Naive B cell (primary cell): ENCODE measurements at regions not wholly inside any gene's neighbourhood (a gene's known extent, or its start where the extent isn't known, plus 50 kb on each side); places are given as distances from the start of the nearest gene placed in this dataset.
"Not testable (repeated sequence)": the region's sequence is repeated elsewhere in the genome, so short reads cannot be mapped to it uniquely, and the experiment has no call there.

Source experiments
- ATAC-seq, 2 donors: fragments of 150-1000 bp; cut with Tn5 transposase; 2 replicates each; pipeline ENCODE4 v1.10.0; 2021; ENCODE audit warnings: low read depth in 2 of 2, mild to moderate bottlenecking in 2 of 2, moderate library complexity in 2 of 2
- DNase-seq: peaks from one replicate; pipeline ENCODE4 v3.0.0; 2022
- H3K27ac Mint-ChIP-seq, 6 donors: one replicate each; pipeline ENCODE4 v1.8.0; 2020 to 2022; ENCODE audit warnings: mild to moderate bottlenecking in 6 of 6, mixed read lengths in 6 of 6, moderate library complexity in 5 of 6, inconsistent platforms in 2 of 6
- H3K27me3 Mint-ChIP-seq, 3 donors: one replicate each; pipeline ENCODE4 v1.8.0; 2021 to 2022; ENCODE audit warnings: mixed read lengths in 3 of 3, mild to moderate bottlenecking in 1 of 3
- H3K36me3 Mint-ChIP-seq, 2 donors: one replicate each; pipeline ENCODE4 v1.8.0; 2020 to 2022; ENCODE audit warnings: mixed read lengths in 2 of 2, inconsistent platforms in 1 of 2, mild to moderate bottlenecking in 1 of 2
- H3K4me1 Mint-ChIP-seq, 3 donors: one replicate each; pipeline ENCODE4 v1.8.0; 2020 to 2022; ENCODE audit warnings: mixed read lengths in 3 of 3, inconsistent platforms in 1 of 3, mild to moderate bottlenecking in 1 of 3, moderate library complexity in 1 of 3
- H3K4me3 Mint-ChIP-seq, 8 donors: one replicate each; pipeline ENCODE4 v1.8.0; 2020 to 2022; ENCODE audit warnings: mild to moderate bottlenecking in 8 of 8, mixed read lengths in 8 of 8, moderate library complexity in 8 of 8, inconsistent platforms in 2 of 8
- H3K9me3 Mint-ChIP-seq, 7 donors: one replicate each; pipeline ENCODE4 v1.8.0; 2020 to 2022; ENCODE audit warnings: mixed read lengths in 7 of 7, mild to moderate bottlenecking in 5 of 7, inconsistent platforms in 2 of 7, moderate library complexity in 1 of 7

DNA sequence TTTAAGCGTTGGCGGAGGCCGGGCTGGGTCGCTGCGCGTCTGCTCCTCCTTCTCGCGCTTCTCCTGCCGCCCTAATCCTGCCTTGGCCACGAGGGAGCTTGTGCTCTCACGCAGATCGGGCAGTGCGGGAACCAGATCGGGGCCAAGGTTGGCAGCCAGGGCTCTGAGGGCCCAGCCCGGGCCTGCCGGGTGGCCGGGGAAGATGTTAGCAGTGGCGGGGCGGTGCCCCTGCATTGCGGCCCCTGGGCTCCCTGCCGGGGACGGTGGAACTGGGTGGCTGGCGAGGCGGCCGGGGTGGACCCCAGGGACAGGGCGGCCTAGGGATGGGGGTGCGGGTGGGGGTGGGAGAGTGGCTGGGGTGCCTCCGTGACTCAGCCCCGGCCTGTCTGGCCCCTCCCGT is 297.4 kb downstream of the CACNA1B start:
- ATAC-seq, DNase-seq, H3K27ac Mint-ChIP-seq, H3K36me3 Mint-ChIP-seq, H3K9me3 Mint-ChIP-seq, H3K4me3 Mint-ChIP-seq, H3K27me3 Mint-ChIP-seq, H3K4me1 Mint-ChIP-seq: not testable (repeated sequence)

DNA sequence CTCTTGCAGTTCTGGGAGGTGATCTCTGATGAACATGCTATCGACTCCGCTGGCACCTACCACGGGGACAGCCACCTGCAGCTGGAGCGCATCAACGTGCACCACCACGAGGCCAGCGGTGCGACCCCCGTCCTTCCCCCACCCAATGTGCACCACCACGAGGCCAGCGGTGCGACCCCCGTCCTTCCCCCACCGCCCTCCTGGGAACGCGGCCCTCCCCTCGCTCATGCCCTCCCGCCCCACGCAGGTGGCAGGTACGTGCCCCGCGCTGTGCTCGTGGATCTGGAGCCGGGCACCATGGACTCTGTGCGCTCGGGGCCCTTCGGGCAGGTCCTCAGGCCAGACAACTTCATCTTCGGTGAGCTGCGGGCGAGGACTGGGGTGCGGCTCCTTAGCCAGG is 297.8 kb downstream of the CACNA1B start:
- DNase-seq, H3K36me3 Mint-ChIP-seq, ATAC-seq, H3K27ac Mint-ChIP-seq, H3K27me3 Mint-ChIP-seq, H3K9me3 Mint-ChIP-seq, H3K4me1 Mint-ChIP-seq, H3K4me3 Mint-ChIP-seq: not testable (repeated sequence)

DNA sequence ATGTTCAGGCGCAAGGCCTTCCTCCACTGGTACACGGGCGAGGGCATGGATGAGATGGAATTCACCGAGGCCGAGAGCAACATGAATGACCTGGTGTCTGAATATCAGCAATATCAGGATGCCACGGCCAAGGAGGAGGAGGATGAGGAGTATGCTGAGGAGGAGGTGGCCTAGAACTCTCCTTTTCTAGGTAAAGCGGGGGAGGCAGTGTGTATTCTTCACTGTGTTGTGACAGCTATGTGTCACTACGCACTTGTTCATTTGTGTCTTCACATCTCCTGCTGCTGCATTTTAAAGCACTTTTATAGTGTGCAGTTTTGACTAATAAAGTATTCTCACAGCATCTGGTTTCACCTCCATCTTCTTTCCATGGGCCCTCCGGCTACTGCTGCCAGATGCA is 299.5 kb downstream of the CACNA1B start:
- ATAC-seq, DNase-seq, H3K36me3 Mint-ChIP-seq, H3K27ac Mint-ChIP-seq, H3K4me1 Mint-ChIP-seq, H3K27me3 Mint-ChIP-seq, H3K9me3 Mint-ChIP-seq, H3K4me3 Mint-ChIP-seq: not testable (repeated sequence)

DNA sequence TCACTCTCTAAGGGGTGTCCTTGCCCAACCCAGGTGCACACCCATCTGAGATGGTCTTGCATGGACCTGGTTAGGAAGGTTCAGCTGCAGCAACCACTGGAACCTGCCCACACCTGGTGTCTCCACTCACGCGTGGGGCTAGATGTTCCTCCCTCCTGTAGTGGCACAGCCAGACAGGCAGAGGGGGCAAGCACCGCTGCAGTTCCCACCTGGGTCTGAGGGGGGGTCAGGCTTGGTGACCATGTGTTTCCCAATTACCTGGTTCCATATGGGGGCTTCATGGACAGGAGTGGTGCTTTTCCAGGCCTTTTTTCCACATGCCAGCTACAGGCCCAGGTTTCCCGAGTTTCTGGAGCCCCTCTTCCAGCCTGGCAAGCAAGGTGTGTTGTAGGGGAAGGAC is 301.4 kb downstream of the CACNA1B start:
- not testable (repeated sequence) for H3K9me3 Mint-ChIP-seq, H3K4me1 Mint-ChIP-seq, H3K27me3 Mint-ChIP-seq, ATAC-seq, H3K27ac Mint-ChIP-seq, H3K36me3 Mint-ChIP-seq, H3K4me3 Mint-ChIP-seq, DNase-seq

GRCh38 chr9:138179671-138180070 is 302.1 kb downstream of the CACNA1B start:
- H3K27ac Mint-ChIP-seq, DNase-seq, H3K36me3 Mint-ChIP-seq, H3K27me3 Mint-ChIP-seq, H3K4me1 Mint-ChIP-seq, ATAC-seq, H3K9me3 Mint-ChIP-seq: not testable (repeated sequence)
- peak overlapping the region in 1 of 8 donors; percentile 53 for H3K4me3 Mint-ChIP-seq

DNA sequence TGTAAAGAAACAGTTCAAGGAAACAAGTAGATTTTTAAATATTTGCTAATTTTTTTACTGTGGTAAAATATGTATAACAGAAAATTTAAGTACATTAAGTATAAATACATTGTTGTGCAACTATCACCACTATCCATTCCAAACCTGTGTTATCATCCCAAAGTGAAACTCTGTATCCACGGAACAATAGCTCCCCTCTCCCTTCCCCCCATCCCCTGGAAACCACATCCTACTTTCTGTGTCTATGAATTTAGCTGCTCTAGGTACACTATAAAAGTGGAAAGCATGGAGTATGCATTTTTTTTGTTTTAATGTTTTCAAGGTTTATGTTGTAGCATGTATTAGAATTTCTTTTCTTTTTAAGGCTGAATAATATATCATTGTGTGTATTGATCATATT is 304.4 kb downstream of the CACNA1B start:
- not testable (repeated sequence) for H3K27ac Mint-ChIP-seq, H3K27me3 Mint-ChIP-seq, H3K36me3 Mint-ChIP-seq, DNase-seq, ATAC-seq, H3K9me3 Mint-ChIP-seq, H3K4me1 Mint-ChIP-seq
- H3K4me3 Mint-ChIP-seq, result peak overlapping the region in 1 of 8 donors; percentile 29

GRCh38 chr9:138197156-138197555 is 319.6 kb downstream of the CACNA1B start:
- H3K4me3 Mint-ChIP-seq, DNase-seq, H3K36me3 Mint-ChIP-seq, H3K9me3 Mint-ChIP-seq, H3K27ac Mint-ChIP-seq, H3K27me3 Mint-ChIP-seq, ATAC-seq, H3K4me1 Mint-ChIP-seq: not testable (repeated sequence)

DNA sequence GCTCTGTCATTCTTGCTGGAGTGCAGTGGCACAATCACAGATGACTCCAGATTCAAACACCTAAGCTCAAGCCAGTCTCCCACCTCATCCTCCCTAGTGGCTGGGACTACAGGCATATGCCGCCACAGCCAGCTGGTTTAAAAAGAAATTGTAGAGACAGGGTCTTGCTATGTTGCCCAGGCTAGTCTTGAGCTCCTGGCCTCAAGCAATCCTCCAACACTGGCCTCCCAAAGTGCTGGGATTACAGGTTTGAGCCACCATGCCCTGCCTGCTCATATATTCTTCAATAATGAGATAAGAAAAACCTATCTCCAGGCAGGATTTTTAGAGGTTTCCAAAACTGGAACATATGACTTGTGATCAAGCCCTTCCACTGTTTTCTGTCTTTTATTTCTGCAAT is 321.4 kb downstream of the CACNA1B start:
- not testable (repeated sequence) for ATAC-seq, H3K4me1 Mint-ChIP-seq, H3K4me3 Mint-ChIP-seq, H3K27ac Mint-ChIP-seq, H3K9me3 Mint-ChIP-seq, H3K27me3 Mint-ChIP-seq, DNase-seq, H3K36me3 Mint-ChIP-seq

DNA sequence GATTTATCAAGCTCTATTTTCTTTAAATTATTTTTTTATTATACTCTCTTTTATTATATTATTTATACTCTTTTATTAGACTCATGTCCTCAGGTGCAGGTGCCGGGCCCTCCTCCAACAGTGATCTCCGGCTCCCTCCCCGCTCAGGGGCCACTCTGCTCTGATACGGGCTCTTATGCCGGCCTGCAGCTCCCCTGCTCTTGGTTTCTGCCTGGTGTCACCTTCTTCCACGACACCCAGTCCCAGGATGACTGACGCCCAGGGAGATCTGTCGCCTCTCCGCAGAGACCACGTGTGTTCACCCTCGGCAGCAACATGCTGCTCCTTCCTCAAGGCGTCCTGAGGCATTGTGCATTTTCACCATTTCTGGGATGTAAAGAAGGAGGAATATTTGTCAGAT is 322.3 kb downstream of the CACNA1B start:
- H3K9me3 Mint-ChIP-seq, H3K36me3 Mint-ChIP-seq, H3K4me3 Mint-ChIP-seq, ATAC-seq, H3K4me1 Mint-ChIP-seq, H3K27me3 Mint-ChIP-seq, H3K27ac Mint-ChIP-seq, DNase-seq: not testable (repeated sequence)

DNA sequence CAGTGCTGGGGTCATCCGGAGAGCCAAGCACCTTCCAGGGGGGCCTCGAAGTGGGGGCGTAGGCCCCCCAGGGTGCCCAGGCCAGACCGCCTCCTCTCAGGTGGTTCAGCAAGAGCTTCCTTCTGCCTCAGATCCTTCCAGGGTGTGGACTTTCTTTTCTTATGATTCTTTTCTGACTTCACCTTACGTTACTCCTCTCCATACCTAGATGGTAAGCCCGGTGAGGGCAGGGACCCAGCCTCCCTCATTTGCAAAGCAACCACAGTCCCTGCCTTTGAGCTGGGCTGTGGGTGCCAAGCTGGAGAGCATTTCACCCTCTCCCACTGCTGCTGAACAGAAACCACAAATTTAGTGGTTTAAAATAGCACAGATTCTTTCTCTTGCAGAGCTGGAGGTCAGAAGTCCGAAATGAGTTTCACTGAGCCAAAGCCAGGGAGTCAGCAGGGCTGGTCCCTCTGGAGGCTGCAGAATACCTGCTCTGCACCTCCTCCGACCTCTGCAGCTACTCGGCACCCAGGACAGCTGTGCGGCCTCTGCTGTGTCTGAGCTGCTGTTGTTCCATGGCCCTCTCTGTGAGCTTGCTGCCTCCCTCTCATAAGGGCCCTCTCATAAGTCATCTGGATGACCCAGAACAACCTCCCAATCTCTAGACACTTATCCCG is 323.0 kb downstream of the CACNA1B start:
- not testable (repeated sequence) for DNase-seq, H3K27ac Mint-ChIP-seq, H3K36me3 Mint-ChIP-seq, ATAC-seq, H3K27me3 Mint-ChIP-seq, H3K9me3 Mint-ChIP-seq, H3K4me3 Mint-ChIP-seq, H3K4me1 Mint-ChIP-seq

GRCh38 chr9:138201167-138201889 is 323.7 kb downstream of the CACNA1B start:
- not testable (repeated sequence) for H3K36me3 Mint-ChIP-seq, DNase-seq, H3K27ac Mint-ChIP-seq, H3K4me1 Mint-ChIP-seq, ATAC-seq, H3K9me3 Mint-ChIP-seq, H3K4me3 Mint-ChIP-seq, H3K27me3 Mint-ChIP-seq

GRCh38 chr9:138202043-138202442 is 324.5 kb downstream of the CACNA1B start:
- not testable (repeated sequence) for H3K4me1 Mint-ChIP-seq, DNase-seq, H3K36me3 Mint-ChIP-seq, H3K9me3 Mint-ChIP-seq, H3K4me3 Mint-ChIP-seq, H3K27ac Mint-ChIP-seq, H3K27me3 Mint-ChIP-seq, ATAC-seq

- not testable (repeated sequence) for H3K9me3 Mint-ChIP-seq, H3K4me1 Mint-ChIP-seq, H3K4me3 Mint-ChIP-seq, H3K36me3 Mint-ChIP-seq, ATAC-seq, H3K27ac Mint-ChIP-seq, DNase-seq, H3K27me3 Mint-ChIP-seq
Observed at GRCh38 chr9:138203304-138203703, 325.7 kb downstream of the CACNA1B start.

DNA sequence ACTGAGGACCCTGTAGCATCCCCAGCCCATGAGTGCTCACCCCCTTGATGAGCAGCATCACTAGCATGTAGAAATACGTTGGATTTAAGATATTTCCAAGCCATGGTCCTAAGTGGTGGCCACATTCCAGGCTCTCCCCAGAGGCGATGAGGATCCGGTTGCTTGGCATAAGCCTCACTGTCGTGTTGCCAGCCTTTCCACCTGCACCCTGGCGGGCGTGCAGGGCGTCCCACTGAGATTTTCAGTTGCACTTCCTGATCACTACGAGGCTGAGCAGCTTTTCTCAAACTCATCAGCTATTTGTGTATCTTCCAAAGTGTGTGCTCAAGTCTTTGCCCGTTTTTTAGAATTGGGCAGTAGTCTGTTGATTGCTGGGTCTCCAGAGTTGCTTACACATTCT is 326.3 kb downstream of the CACNA1B start:
- not testable (repeated sequence) for ATAC-seq, H3K36me3 Mint-ChIP-seq, H3K27me3 Mint-ChIP-seq, H3K4me1 Mint-ChIP-seq, DNase-seq, H3K4me3 Mint-ChIP-seq, H3K9me3 Mint-ChIP-seq, H3K27ac Mint-ChIP-seq
